Upper lobe of left lung (tissue), 6 donors: ENCODE measurements at regions not wholly inside any gene's neighbourhood (a gene's known extent, or its start where the extent isn't known, plus 50 kb on each side); places are given as distances from the start of the nearest gene placed in this dataset.

Experiments used
- ATAC-seq, 2 donors: fragments of 200-7000 bp; cut with Tn5 transposase; one replicate each; pipeline ENCODE4 v1.9.1; 2022; ENCODE audit warnings: mild to moderate bottlenecking in 2 of 2, moderate library complexity in 2 of 2; ENCODE audit not compliant: low FRiP score in 2 of 2
- DNase-seq, 2 donors: peaks; one replicate each; pipeline ENCODE4 v3.0.0-alpha.2; 2019 to 2020
- H3K27ac ChIP-seq, 4 donors: fragments of 200-600 bp; sonication (generic); one replicate each; pipeline ENCODE4 v1.5.1; 2016 to 2019
- H3K27me3 ChIP-seq, 4 donors: fragments of 200-600 bp; sonication (generic); one replicate each; pipeline ENCODE4 v1.5.1; 2017 to 2019
- H3K36me3 ChIP-seq, 4 donors: fragments of 200-600 bp; sonication (generic); one replicate each; pipeline ENCODE4 v1.5.1; 2016 to 2019
- H3K4me1 ChIP-seq, 4 donors: fragments of 200-600 bp; sonication (generic); one replicate each; pipeline ENCODE4 v1.5.1; 2018 to 2019
- H3K4me3 ChIP-seq, 4 donors: fragments of 200-600 bp; sonication (generic); one replicate each; pipeline ENCODE4 v1.5.1; 2017 to 2019; ENCODE audit warnings: mild to moderate bottlenecking in 2 of 4, moderate library complexity in 1 of 4
- H3K9me3 ChIP-seq, 4 donors: fragments of 200-600 bp; sonication (generic); one replicate each; pipeline ENCODE4 v1.5.1; 2018 to 2019
- EP300 ChIP-seq, 4 donors: sonication (generic); formaldehyde crosslinking; IDR thresholded peaks; one replicate each; pipeline ENCODE4 v1.5.1; 2017; ENCODE audit warnings: antibody characterized with exemption in 4 of 4, control low read depth in 2 of 4
- POLR2A ChIP-seq, 4 donors: fragments of 450-650 bp; IDR thresholded peaks; one replicate each; pipeline ENCODE4 v1.5.1; 2016 to 2017; ENCODE audit warnings: antibody characterized with exemption in 4 of 4, mild to moderate bottlenecking in 2 of 4
- POLR2AphosphoS5 ChIP-seq, 2 donors: sonication (generic); formaldehyde crosslinking; IDR thresholded peaks; one replicate each; pipeline ENCODE4 v1.5.1; 2017; ENCODE audit warnings: antibody characterized with exemption in 2 of 2
- WGBS, 2 donors: methylation state at CpG; one replicate each; pipeline ENCODE4 v1.1.5; 2017 to 2018; 5-methylcytosine and 5-hydroxymethylcytosine counted together
- TF ChIP-seq, protein P1 (sequence below), 6 experiments: fragments of 450-650 bp in 4 of 6; fragments of 200-600 bp in 2 of 6; sonication (generic) in 2 of 6; IDR thresholded peaks; one replicate each; pipeline ENCODE4 v1.5.1; 2016 to 2019; ENCODE audit warnings: antibody characterized with exemption in 6 of 6
- donor health status: DM: no; HTN: no; CAD: no; lungs with moderate emphysema.
- donor health status: DM: no; HTN: yes; CAD: no; lungs with severe emphysema.

DNA sequence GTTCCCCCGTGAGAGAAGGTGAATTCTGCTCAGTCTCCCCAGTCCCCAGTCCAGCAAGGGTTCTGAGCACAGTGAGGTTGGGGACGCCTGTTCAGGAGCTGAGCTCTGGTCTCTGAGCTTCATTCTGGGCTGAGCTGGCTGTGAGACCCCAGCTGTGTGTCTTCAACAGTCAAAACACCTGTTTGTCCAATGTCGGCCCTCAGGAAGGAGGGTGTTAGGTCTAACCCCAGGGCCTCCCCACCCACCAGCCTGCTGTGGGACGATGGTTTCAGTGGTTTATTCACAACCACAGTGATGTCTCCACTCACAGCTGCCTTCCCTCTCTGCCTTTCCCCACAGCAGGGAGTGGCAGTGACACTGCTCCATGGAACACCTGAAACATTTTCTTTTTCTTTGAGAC, 1282.9 kb downstream of the TBC1D22A start:
- Histone ChIP-seq H3K27ac (no peak overlapping the region), H3K27me3 (no peaks in the 10 kb centered on the region), H3K4me3 (no peak overlapping the region), H3K9me3 (no peaks in the 10 kb centered on the region), H3K4me1 (no peaks in the 10 kb centered on the region), H3K36me3 (no peaks in the 10 kb centered on the region)
- TF ChIP-seq EP300 (IDR thresholded peaks at IDR 0.05) (no peak), POLR2A (IDR thresholded peaks at IDR 0.05) (no peak), POLR2AphosphoS5 (IDR thresholded peaks at IDR 0.05) (no peak)
- TF ChIP-seq, protein P1, sequence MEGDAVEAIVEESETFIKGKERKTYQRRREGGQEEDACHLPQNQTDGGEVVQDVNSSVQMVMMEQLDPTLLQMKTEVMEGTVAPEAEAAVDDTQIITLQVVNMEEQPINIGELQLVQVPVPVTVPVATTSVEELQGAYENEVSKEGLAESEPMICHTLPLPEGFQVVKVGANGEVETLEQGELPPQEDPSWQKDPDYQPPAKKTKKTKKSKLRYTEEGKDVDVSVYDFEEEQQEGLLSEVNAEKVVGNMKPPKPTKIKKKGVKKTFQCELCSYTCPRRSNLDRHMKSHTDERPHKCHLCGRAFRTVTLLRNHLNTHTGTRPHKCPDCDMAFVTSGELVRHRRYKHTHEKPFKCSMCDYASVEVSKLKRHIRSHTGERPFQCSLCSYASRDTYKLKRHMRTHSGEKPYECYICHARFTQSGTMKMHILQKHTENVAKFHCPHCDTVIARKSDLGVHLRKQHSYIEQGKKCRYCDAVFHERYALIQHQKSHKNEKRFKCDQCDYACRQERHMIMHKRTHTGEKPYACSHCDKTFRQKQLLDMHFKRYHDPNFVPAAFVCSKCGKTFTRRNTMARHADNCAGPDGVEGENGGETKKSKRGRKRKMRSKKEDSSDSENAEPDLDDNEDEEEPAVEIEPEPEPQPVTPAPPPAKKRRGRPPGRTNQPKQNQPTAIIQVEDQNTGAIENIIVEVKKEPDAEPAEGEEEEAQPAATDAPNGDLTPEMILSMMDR (IDR thresholded peaks at IDR 0.05), result no peak
- ATAC-seq (no peak), DNase-seq (no peak)
- WGBS, 2 donors, result 51 to 69% methylated on average over 4 of the region's 4 CpGs

DNA sequence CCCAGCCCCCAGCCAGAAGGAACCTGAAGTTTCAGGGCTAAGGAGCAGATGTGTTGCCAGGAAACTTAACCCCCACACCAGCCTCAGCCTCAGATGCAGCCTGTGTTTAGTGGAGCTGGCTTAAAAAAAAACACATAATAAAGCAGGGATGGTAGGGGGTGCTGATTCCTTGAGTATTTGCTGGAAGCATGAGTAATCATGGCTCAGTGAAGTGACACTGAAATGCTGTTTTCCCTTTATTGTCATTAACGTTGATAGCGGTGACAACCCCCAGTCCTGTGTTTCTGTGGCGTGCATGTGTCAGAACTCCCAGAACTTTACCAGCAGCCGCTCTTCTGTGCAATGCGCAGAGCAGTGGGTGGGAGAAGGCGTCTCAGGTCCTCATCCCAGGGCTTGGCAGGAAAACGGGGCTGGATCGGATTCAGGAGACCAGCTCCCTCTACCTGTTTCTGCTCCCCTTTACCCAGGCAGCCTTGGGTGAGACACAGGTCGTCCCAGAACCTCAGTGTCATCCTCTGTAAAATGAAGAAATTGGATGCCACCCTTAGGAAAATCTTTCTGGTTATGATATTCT, 1282.1 kb downstream of the TBC1D22A start:
- TF ChIP-seq POLR2AphosphoS5 (IDR thresholded peaks at IDR 0.05), result no peak
- no peaks in the 10 kb centered on the region for H3K36me3 ChIP-seq
- DNase-seq, result no peak
- WGBS, 2 donors, result 50 to 57% methylated on average over 9 of the region's 9 CpGs
- no peaks in the 10 kb centered on the region for H3K9me3 ChIP-seq
- no peak for ATAC-seq
- no peak overlapping the region for H3K27ac ChIP-seq
- no peaks in the 10 kb centered on the region for H3K27me3 ChIP-seq
- H3K4me1 ChIP-seq, result no peaks in the 10 kb centered on the region
- no peak overlapping the region for H3K4me3 ChIP-seq

DNA sequence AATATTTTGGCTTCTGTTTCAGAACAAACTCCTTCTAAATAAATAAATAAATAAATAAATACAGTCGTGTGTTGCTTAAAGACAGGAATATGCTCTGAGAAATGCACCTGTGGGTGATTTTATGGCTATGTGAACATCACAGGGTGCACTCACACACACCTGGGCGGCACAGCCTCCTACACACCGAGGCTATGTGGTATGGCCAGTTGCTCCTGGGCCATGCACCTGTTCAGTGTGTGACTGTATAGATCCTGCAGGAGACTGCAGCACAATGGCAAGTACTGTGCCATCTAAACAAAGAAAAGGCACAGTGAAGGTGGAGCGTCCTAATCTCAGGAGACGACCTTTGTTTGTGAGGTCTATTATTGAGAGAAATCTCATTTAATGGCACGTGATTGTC, 1281.1 kb downstream of the TBC1D22A start:
- TF ChIP-seq, protein P1 (IDR thresholded peaks at IDR 0.05), result no peak
- no peak for TF ChIP-seq POLR2A (IDR thresholded peaks at IDR 0.05)
- TF ChIP-seq EP300 (IDR thresholded peaks at IDR 0.05), result no peak
- TF ChIP-seq POLR2AphosphoS5 (IDR thresholded peaks at IDR 0.05), result no peak
- DNase-seq (no peak), ATAC-seq (no peak)
- 79 to 85% methylated on average over 6 of the region's 6 CpGs for WGBS, 2 donors
- H3K27me3 ChIP-seq, result no peaks in the 10 kb centered on the region
- no peaks in the 10 kb centered on the region for H3K36me3 ChIP-seq
- no peak overlapping the region for H3K4me3 ChIP-seq
- H3K4me1 ChIP-seq, result no peaks in the 10 kb centered on the region
- H3K27ac ChIP-seq, result no peak overlapping the region
- no peaks in the 10 kb centered on the region for H3K9me3 ChIP-seq

DNA sequence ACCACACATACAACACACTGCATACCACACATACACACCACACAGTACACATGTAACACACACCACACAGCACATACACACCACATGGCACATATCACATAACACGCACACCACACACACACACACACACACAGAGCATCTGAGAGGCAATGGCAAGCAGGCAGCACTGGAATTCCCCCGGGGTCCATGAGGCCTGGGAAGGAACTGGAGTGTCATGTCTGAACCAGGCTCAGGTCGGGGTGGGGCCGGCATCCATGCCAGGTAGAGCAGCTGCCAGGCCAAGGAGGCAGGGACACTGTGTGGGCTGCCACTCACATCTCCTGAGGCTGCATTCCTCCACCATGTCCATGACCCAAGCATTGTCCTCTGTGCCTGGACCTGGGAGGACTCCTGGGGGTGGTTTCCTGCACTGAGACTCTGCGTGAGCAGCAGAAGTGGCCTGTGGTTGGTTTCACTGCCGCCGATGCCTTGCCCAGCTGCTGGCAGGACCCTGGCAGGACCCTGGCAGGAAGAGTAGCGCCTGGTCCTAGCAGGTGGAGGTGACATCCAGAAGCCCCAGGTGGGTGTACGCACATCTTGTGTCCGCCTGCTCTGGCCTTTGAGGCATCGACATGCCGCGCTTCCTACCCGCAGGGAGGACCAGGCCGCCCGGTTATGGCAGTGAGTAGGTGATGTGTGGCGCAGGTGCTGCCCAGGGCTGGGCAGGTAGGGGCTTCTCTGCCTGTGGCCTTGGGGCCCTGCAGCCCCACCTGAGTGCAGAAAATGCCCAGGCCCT, 1280.4 kb downstream of the TBC1D22A start:
- WGBS, 2 donors, result 88 to 92% methylated on average over 11 to 17 of the region's 17 CpGs
- H3K36me3 ChIP-seq, result no peaks in the 10 kb centered on the region

DNA sequence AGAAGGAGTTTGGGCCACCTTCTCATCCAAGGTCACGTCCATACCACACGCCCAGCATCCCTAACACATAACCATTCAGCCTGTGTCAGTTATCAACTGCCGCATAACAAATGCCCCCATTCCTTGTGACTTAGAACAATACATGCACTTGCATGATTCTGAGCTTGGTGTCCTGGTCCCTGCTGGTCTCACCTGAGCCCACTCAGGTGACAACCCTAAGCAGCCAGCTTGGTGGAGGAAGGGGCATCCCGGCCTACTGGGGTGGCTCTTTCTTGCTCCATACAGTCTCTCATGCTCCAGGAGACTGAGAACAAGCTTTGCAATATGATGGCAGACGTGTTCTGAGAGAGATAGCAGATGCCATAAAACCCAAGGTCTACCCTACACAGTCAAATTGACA, 1276.9 kb downstream of the TBC1D22A start:
- WGBS, 2 donors, result 88 to 90% methylated on average over 5 of the region's 5 CpGs
- H3K27ac ChIP-seq, result no peak overlapping the region
- H3K27me3 ChIP-seq, result no peaks in the 10 kb centered on the region
- TF ChIP-seq, protein P1 (IDR thresholded peaks at IDR 0.05), result no peak
- TF ChIP-seq POLR2AphosphoS5 (IDR thresholded peaks at IDR 0.05) (no peak), POLR2A (IDR thresholded peaks at IDR 0.05) (no peak), EP300 (IDR thresholded peaks at IDR 0.05) (no peak)
- no peak overlapping the region for H3K4me3 ChIP-seq
- no peaks in the 10 kb centered on the region for H3K36me3 ChIP-seq
- no peak for DNase-seq
- no peaks in the 10 kb centered on the region for H3K9me3 ChIP-seq
- ATAC-seq, result no peak
- H3K4me1 ChIP-seq, result no peaks in the 10 kb centered on the region

More for the DNA sequence above, 1280.4 kb downstream of the TBC1D22A start:
- no peaks in the 10 kb centered on the region for H3K9me3 ChIP-seq
- TF ChIP-seq POLR2A (IDR thresholded peaks at IDR 0.05), result no peak
- TF ChIP-seq, protein P1 (IDR thresholded peaks at IDR 0.05), result no peak
- no peak for TF ChIP-seq EP300 (IDR thresholded peaks at IDR 0.05)
- TF ChIP-seq POLR2AphosphoS5 (IDR thresholded peaks at IDR 0.05), result no peak
- ATAC-seq (peak in 1 of 2 donors; percentile 30), DNase-seq (peak in 1 of 2 donors; percentile 65)
- no peaks in the 10 kb centered on the region for H3K4me1 ChIP-seq
- H3K27ac ChIP-seq, result no peak overlapping the region
- H3K27me3 ChIP-seq, result no peaks in the 10 kb centered on the region
- no peak overlapping the region for H3K4me3 ChIP-seq
